KMS-11 (cell line): ENCODE measurements at regions not wholly inside any gene's neighbourhood (a gene's known extent, or its start where the extent isn't known, plus 50 kb on each side); places are given as distances from the start of the nearest gene placed in this dataset.

ENCODE experiments used
- H2AFZ ChIP-seq: fragments of 200-600 bp; sonication (generic); 2 replicates; pipeline ENCODE4 v1.6.1; 2016; ENCODE audit warnings: antibody characterized with exemption, mixed run types, low read depth
- H3K27ac ChIP-seq: fragments of 200-600 bp; sonication (generic); 2 replicates; pipeline ENCODE4 v1.6.1; 2016; ENCODE audit warnings: mild to moderate bottlenecking, mixed run types
- H3K27me3 ChIP-seq: fragments of 200-600 bp; sonication (generic); 2 replicates; pipeline ENCODE4 v1.6.1; 2017; ENCODE audit warnings: mild to moderate bottlenecking, low read depth, mixed run types, moderate library complexity; ENCODE audit not compliant: insufficient read depth
- H3K36me3 ChIP-seq: fragments of 200-600 bp; sonication (generic); 2 replicates; pipeline ENCODE4 v1.6.1; 2017; ENCODE audit warnings: mild to moderate bottlenecking, mixed run types; ENCODE audit not compliant: insufficient read depth
- H3K4me1 ChIP-seq: fragments of 200-600 bp; sonication (generic); 2 replicates; pipeline ENCODE4 v1.6.1; 2016; ENCODE audit warnings: mild to moderate bottlenecking, low read depth, mixed run types; ENCODE audit not compliant: poor library complexity, severe bottlenecking
- H3K4me2 ChIP-seq: fragments of 200-600 bp; sonication (generic); 2 replicates; pipeline ENCODE4 v1.7.0; 2016; ENCODE audit warnings: mild to moderate bottlenecking, mixed run types
- H3K4me3 ChIP-seq: fragments of 200-600 bp; sonication (generic); IDR thresholded peaks from 2 replicates; pipeline ENCODE4 v1.6.1; 2017; ENCODE audit warnings: low read depth, low read length, mixed read lengths; ENCODE audit not compliant: insufficient read depth
- H3K79me2 ChIP-seq: fragments of 200-600 bp; sonication (generic); 2 replicates; pipeline ENCODE4 v1.6.1; 2016; ENCODE audit warnings: low read depth, mixed run types; ENCODE audit not compliant: insufficient read depth
- H3K9ac ChIP-seq: fragments of 200-600 bp; sonication (generic); 2 replicates; pipeline ENCODE4 v1.6.1; 2016; ENCODE audit warnings: mild to moderate bottlenecking, mixed run types
- H4K20me1 ChIP-seq: fragments of 200-600 bp; sonication (generic); 2 replicates; pipeline ENCODE4 v1.6.1; 2016; ENCODE audit warnings: mild to moderate bottlenecking, mixed run types; ENCODE audit not compliant: insufficient read depth
- TF ChIP-seq, protein P1 (sequence below): fragments of 200-600 bp; sonication (generic); conservative IDR thresholded peaks from 2 replicates; pipeline ENCODE4 v1.6.1; 2017; ENCODE audit warnings: low read depth, mild to moderate bottlenecking, antibody characterized with exemption, low read length, moderate library complexity, mixed read lengths

DNA sequence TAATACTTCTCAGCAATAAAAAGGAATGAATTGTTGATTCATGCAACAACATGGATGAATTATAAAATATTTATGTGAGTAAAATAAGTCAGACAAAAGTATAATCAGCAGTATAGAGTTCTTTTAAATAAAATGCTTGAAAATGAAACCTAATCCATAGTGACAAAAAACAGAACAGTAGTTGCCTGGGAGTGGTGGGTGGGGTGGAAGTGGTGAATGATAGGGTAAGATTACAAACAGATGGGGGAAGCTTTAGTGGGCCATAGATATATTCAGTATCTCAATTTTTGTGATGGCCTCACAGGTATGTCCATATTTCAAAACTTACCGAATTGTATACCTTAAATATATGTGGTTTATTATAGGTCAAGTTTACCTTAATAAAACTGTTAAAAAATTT lies 124.9 kb upstream of the UBL3 start:
- Histone ChIP-seq H3K27me3 (no peaks in the 10 kb centered on the region), H3K27ac (no peak overlapping the region), H3K4me2 (no peak overlapping the region), H3K4me1 (no peaks in the 10 kb centered on the region), H3K36me3 (no peaks in the 10 kb centered on the region), H3K4me3 (no peak overlapping the region), H4K20me1 (no peaks in the 10 kb centered on the region), H3K79me2 (no peaks in the 10 kb centered on the region), H3K9ac (no peak overlapping the region), H2AFZ (no peak overlapping the region)
- TF ChIP-seq, protein P1, sequence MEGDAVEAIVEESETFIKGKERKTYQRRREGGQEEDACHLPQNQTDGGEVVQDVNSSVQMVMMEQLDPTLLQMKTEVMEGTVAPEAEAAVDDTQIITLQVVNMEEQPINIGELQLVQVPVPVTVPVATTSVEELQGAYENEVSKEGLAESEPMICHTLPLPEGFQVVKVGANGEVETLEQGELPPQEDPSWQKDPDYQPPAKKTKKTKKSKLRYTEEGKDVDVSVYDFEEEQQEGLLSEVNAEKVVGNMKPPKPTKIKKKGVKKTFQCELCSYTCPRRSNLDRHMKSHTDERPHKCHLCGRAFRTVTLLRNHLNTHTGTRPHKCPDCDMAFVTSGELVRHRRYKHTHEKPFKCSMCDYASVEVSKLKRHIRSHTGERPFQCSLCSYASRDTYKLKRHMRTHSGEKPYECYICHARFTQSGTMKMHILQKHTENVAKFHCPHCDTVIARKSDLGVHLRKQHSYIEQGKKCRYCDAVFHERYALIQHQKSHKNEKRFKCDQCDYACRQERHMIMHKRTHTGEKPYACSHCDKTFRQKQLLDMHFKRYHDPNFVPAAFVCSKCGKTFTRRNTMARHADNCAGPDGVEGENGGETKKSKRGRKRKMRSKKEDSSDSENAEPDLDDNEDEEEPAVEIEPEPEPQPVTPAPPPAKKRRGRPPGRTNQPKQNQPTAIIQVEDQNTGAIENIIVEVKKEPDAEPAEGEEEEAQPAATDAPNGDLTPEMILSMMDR = no peak

DNA sequence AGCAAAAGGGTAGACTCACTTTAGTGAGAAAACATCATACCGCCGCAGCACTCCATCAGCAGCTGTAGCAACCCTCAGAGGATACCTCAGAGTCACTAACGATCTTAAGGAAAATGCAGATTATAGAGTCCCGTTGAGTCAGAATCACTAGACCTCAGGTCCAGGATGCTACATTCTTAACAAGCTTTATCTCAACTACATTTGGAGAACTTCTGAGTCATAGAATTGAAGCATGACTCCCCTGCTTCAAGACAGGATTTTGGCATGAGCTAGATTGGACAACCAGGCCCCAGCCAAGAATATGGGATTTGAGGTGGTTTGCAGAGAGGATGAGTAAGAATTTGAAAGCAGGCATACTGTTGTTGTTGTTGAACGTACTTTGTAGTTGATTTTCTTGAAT lies 118.9 kb upstream of the UBL3 start:
- Histone ChIP-seq H3K27ac (no peak overlapping the region), H2AFZ (no peak overlapping the region), H4K20me1 (no peaks in the 10 kb centered on the region), H3K79me2 (no peaks in the 10 kb centered on the region), H3K4me2 (no peak overlapping the region), H3K36me3 (no peaks in the 10 kb centered on the region), H3K27me3 (no peaks in the 10 kb centered on the region), H3K9ac (no peak overlapping the region), H3K4me3 (no peak overlapping the region), H3K4me1 (no peaks in the 10 kb centered on the region)
- TF ChIP-seq, protein P1 = no peak

DNA sequence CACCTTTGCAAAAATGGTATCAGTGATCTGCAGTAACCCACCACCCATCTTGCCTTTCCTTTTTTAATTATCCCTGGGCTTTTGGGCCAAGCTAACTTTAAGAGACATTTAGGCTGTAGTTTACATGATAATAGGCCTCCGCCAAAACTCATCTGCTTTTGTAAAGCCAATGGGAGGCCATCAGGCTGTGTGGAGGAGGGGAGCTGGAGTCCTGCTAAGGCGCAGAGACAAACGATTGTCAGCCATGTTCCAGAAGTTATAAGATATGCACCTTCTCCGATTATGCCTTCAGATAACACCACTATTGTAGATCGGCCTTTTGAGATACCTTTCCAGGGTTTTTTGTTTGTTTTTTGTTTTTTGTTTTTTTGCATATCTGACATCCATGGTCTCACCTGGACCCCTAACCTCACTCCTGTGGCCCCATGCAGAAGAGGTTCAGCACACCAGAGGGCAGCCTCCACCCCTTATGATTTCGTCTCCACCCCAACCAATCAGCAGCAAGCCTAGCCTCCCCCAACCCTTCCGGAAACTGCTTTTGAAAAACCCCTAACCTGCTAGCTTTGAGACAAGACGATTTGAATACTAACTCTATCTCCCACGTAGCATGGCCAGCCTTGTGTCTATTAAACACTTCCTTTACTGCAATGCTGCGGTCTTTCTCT lies 113.9 kb upstream of the UBL3 start:
- H3K4me1 ChIP-seq = no peaks in the 10 kb centered on the region
- H3K27ac ChIP-seq = no peak overlapping the region
- no peaks in the 10 kb centered on the region for H3K36me3 ChIP-seq
- no peak overlapping the region for H3K4me3 ChIP-seq
- H2AFZ ChIP-seq = no peak overlapping the region
- H3K4me2 ChIP-seq = no peak overlapping the region
- no peaks in the 10 kb centered on the region for H4K20me1 ChIP-seq
- TF ChIP-seq, protein P1 = no peak
- no peak overlapping the region for H3K9ac ChIP-seq
- H3K79me2 ChIP-seq = no peaks in the 10 kb centered on the region
- H3K27me3 ChIP-seq = no peaks in the 10 kb centered on the region

DNA sequence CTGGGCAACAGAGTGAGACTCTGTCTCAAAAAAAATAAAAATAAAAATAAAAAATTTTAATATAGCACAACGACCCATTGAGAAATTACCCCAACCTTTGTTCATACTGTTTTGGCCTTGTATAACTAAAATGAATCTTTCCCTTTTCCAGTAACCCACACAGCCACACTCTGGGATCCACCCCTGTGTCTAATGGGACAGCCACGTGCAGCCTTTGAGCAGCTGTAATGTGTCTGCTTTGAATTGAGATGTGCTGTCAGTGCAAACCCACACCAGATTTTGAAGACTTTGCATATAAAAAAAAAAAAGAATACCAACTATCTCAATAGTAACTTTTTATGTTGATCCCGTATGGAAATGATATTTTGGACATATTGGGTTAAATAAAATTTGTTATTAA lies 112.7 kb upstream of the UBL3 start:
- Histone ChIP-seq H3K9ac (no peak overlapping the region), H2AFZ (no peak overlapping the region), H4K20me1 (no peaks in the 10 kb centered on the region), H3K79me2 (no peaks in the 10 kb centered on the region), H3K27ac (no peak overlapping the region), H3K4me1 (no peaks in the 10 kb centered on the region), H3K4me2 (no peak overlapping the region), H3K27me3 (no peaks in the 10 kb centered on the region), H3K4me3 (no peak overlapping the region), H3K36me3 (no peaks in the 10 kb centered on the region)
- TF ChIP-seq, protein P1 = no peak
